HCT116 (cell line): ENCODE measurements at regions not wholly inside any gene's neighbourhood (a gene's known extent, or its start where the extent isn't known, plus 50 kb on each side); places are given as distances from the start of the nearest gene placed in this dataset.

Experiments
- ATAC-seq: fragments of 200-7000 bp; cut with Tn5 transposase; 2 replicates; pipeline ENCODE4 v1.9.1; 2020; ENCODE audit warnings: mild to moderate bottlenecking, moderate library complexity
- BruUV-seq: library from RNA; stranded (reverse); fragments of 400-500 nt; replicated peaks from 2 replicates; lab custom pipeline; 2021; lab: Mats Ljungman, UMichigan
- CTCF ChIA-PET: fragments of 300-600 bp; sonication (Branson Sonifier 250); formaldehyde crosslinking; loops from one replicate; lab custom pipeline; 2021; ENCODE audit warnings: antibody characterized with exemption; lab: Charles Lee
- POLR2A ChIA-PET: fragments of 300-600, 350-600 bp; sonication (Branson Sonifier 250); formaldehyde crosslinking; loops from one replicate; lab custom pipeline; 2021; ENCODE audit warnings: antibody characterized with exemption; lab: Charles Lee
- RAD21 ChIA-PET, 2 experiments: fragments of 300-600 bp; sonication (Branson Sonifier 250); formaldehyde crosslinking; loops; one replicate each; lab custom pipeline; 2023; ENCODE audit warnings: low total read pairs in 2 of 2; ENCODE audit not compliant: uncharacterized antibody in 2 of 2, unreplicated experiment in 2 of 2, low non-redundant PET in 1 of 2; lab: Charles Lee
- DNase-seq: peaks from one replicate; pipeline ENCODE4 v3.0.0-alpha.2; 2010; ENCODE audit warnings: low read depth, low spot score
- H2AFZ ChIP-seq: fragments of 200-600 bp; shearing (Covaris generic), sonication (generic); 2 replicates; pipeline ENCODE4 v1.6.1; 2017; ENCODE audit warnings: low read depth, mixed run types, mixed read lengths, antibody characterized with exemption, low read length; ENCODE audit not compliant: poor library complexity, severe bottlenecking
- H3K27ac ChIP-seq: 2 replicates; pipeline ENCODE4 v1.5.1; 2012; ENCODE audit warnings: low read depth, low read length
- H3K27me3 ChIP-seq: fragments of 200-600 bp; sonication (generic); 2 replicates; pipeline ENCODE4 v1.6.1; 2016; ENCODE audit warnings: mixed run types, low read length, mixed read lengths; ENCODE audit not compliant: insufficient read depth
- H3K36me3 ChIP-seq, 2 experiments: fragments of 200-500 bp in 1 of 2; fragments of 200-600 bp in 1 of 2; sonication (Bioruptor generic) in 1 of 2; sonication (generic) in 1 of 2; 2 replicates each; pipeline versions ENCODE4 v1.5.1 to v1.6.1; 2014 to 2016; ENCODE audit warnings: low read length in 2 of 2, inconsistent platforms in 1 of 2, mixed read lengths in 1 of 2, mixed run types in 1 of 2; ENCODE audit not compliant: insufficient read depth in 2 of 2, control insufficient read depth in 1 of 2
- H3K4me1 ChIP-seq, 2 experiments: fragments of 200-600 bp in 1 of 2; sonication (generic) in 1 of 2; 2 replicates each; pipeline versions ENCODE4 v1.5.1 to v1.6.1; 2012 to 2017; ENCODE audit warnings: low read length in 2 of 2, inconsistent platforms in 1 of 2, mild to moderate bottlenecking in 1 of 2, mixed read lengths in 1 of 2, mixed run types in 1 of 2, moderate library complexity in 1 of 2; ENCODE audit not compliant: insufficient read depth in 2 of 2, control insufficient read depth in 1 of 2
- H3K4me2 ChIP-seq: fragments of 200-600 bp; sonication (generic); 2 replicates; pipeline ENCODE4 v1.6.1; 2017; ENCODE audit warnings: mixed run types, low read length, mixed read lengths
- H3K4me3 ChIP-seq, 2 experiments: fragments of 200-600 bp in 1 of 2; sonication (generic) in 1 of 2; replicated peaks in 1 of 2; 2 replicates each; pipeline ENCODE4 v1.5.1; 2011 to 2016; ENCODE audit warnings: low read length in 2 of 2, control low read depth in 1 of 2, low read depth in 1 of 2, mild to moderate bottlenecking in 1 of 2, mixed read lengths in 1 of 2, mixed run types in 1 of 2
- H3K79me2 ChIP-seq: fragments of 200-600 bp; sonication (generic); 2 replicates; pipeline ENCODE4 v1.6.1; 2017; ENCODE audit warnings: mild to moderate bottlenecking, mixed run types, low read length, moderate library complexity, mixed read lengths; ENCODE audit not compliant: insufficient read depth
- H3K9ac ChIP-seq: fragments of 200-600 bp; sonication (generic); 2 replicates; pipeline ENCODE4 v1.6.1; 2016; ENCODE audit warnings: low read length, mixed read lengths
- H3K9me2 ChIP-seq: fragments of 200-600 bp; sonication (generic), shearing (Covaris generic); 2 replicates; pipeline ENCODE4 v1.6.1; 2017; ENCODE audit warnings: mixed run types, mild to moderate bottlenecking, moderate library complexity; ENCODE audit not compliant: insufficient read depth
- H3K9me3 ChIP-seq, 2 experiments: fragments of 200-500 bp in 1 of 2; fragments of 200-600 bp in 1 of 2; sonication (Bioruptor generic) in 1 of 2; sonication (generic) in 1 of 2; 2 replicates each; pipeline ENCODE4 v1.6.1; 2014 to 2017; ENCODE audit warnings: low read length in 2 of 2, mixed read lengths in 2 of 2, inconsistent platforms in 1 of 2, low read depth in 1 of 2, mild to moderate bottlenecking in 1 of 2, mixed run types in 1 of 2, moderate library complexity in 1 of 2; ENCODE audit not compliant: control insufficient read depth in 1 of 2, insufficient read depth in 1 of 2
- H4K20me1 ChIP-seq: fragments of 200-600 bp; sonication (generic), shearing (Covaris generic); 2 replicates; pipeline ENCODE4 v1.6.1; 2017; ENCODE audit warnings: mixed run types, mild to moderate bottlenecking, moderate library complexity; ENCODE audit not compliant: insufficient read depth
- CBX3 ChIP-seq: IDR thresholded peaks from 2 replicates; pipeline ENCODE4 v1.6.1; 2012; ENCODE audit warnings: low read depth
- EZH2 ChIP-seq: fragments of 200-600 bp; sonication (generic); IDR thresholded peaks from 2 replicates; pipeline ENCODE4 v1.6.1; 2017; ENCODE audit warnings: antibody characterized with exemption, mixed run types
- EZH2phosphoT487 ChIP-seq: fragments of 200-600 bp; IDR thresholded peaks from 2 replicates; pipeline ENCODE4 v1.6.1; 2018; ENCODE audit warnings: antibody characterized with exemption, borderline replicate concordance
- POLR2A ChIP-seq: IDR thresholded peaks from 2 replicates; pipeline ENCODE4 v1.7.0; 2011; ENCODE audit warnings: borderline replicate concordance; ENCODE audit not compliant: insufficient read depth, insufficient read length; ENCODE audit errors: extremely low read depth
- SP1 ChIP-seq: IDR thresholded peaks from 2 replicates; pipeline ENCODE4 v1.6.1; 2012; ENCODE audit warnings: low read depth
- SRF ChIP-seq: IDR thresholded peaks from 2 replicates; pipeline ENCODE4 v1.6.1; 2012; ENCODE audit warnings: low read depth
- ZNF274 ChIP-seq: fragments of 200-500 bp; sonication (Bioruptor generic); IDR thresholded peaks from 2 replicates; pipeline ENCODE4 v1.6.1; 2014; ENCODE audit warnings: mild to moderate bottlenecking, low read depth, low read length, inconsistent platforms
- intact Hi-C: fragments of 100-400 bp; cut with micrococcal nuclease; formaldehyde crosslinking; loops from 2 replicates; pipeline ENCODE4 v1.10.0; 2022
- TF ChIP-seq, protein P1 (sequence below): IDR thresholded peaks from 2 replicates; pipeline ENCODE4 v1.6.1; 2011; ENCODE audit warnings: mild to moderate bottlenecking, low read length, moderate library complexity; ENCODE audit not compliant: insufficient replicate concordance; ENCODE audit errors: extremely low read depth
- TF ChIP-seq, protein P2 (sequence below): IDR thresholded peaks from 2 replicates; pipeline ENCODE4 v1.6.1; 2012; ENCODE audit warnings: low read depth
- TF ChIP-seq, protein P3 (sequence below): IDR thresholded peaks from 2 replicates; pipeline ENCODE4 v1.6.1; 2012
- TF ChIP-seq, protein P4 (sequence below), 3 experiments: fragments of 200-600 bp in 1 of 3; sonication (generic) in 1 of 3; IDR thresholded peaks in 2 of 3; conservative IDR thresholded peaks in 1 of 3; 2 replicates each; pipeline ENCODE4 v1.5.1; 2012 to 2017; ENCODE audit warnings: low read depth in 2 of 3, low read length in 2 of 3, antibody characterized with exemption in 1 of 3, borderline replicate concordance in 1 of 3, control low read depth in 1 of 3, mild to moderate bottlenecking in 1 of 3, mixed read lengths in 1 of 3, mixed run types in 1 of 3, moderate library complexity in 1 of 3; ENCODE audit not compliant: insufficient read depth in 1 of 3
- TF ChIP-seq, protein P5 (sequence below): IDR thresholded peaks from 2 replicates; pipeline ENCODE4 v1.6.1; 2012

DNA sequence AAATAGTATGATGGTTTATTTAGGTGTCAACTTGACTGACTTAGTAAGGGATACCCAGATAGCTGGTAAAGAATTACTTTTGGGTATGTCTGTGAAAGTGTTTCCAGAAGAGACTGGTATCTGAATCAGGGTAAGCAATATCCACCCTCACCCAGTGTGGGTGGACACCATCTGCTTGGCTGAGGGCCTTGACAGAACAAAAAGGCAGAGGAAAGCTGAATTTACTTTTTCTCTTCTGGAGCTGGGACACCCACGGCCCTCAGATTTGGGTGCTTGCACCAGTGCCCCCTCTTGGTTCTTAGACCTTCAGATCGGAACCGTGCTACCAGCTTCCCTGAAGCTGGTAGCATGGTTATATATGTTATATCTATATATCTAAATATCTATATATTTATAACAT, 489.5 kb upstream of the MPDZ start:
- no peaks in the 10 kb centered on the region for H4K20me1 ChIP-seq
- TF ChIP-seq SP1 (no peak), EZH2 (no peak), SRF (no peak), EZH2phosphoT487 (no peak), ZNF274 (no peak), POLR2A (no peak), CBX3 (no peak)
- TF ChIP-seq, protein P1, sequence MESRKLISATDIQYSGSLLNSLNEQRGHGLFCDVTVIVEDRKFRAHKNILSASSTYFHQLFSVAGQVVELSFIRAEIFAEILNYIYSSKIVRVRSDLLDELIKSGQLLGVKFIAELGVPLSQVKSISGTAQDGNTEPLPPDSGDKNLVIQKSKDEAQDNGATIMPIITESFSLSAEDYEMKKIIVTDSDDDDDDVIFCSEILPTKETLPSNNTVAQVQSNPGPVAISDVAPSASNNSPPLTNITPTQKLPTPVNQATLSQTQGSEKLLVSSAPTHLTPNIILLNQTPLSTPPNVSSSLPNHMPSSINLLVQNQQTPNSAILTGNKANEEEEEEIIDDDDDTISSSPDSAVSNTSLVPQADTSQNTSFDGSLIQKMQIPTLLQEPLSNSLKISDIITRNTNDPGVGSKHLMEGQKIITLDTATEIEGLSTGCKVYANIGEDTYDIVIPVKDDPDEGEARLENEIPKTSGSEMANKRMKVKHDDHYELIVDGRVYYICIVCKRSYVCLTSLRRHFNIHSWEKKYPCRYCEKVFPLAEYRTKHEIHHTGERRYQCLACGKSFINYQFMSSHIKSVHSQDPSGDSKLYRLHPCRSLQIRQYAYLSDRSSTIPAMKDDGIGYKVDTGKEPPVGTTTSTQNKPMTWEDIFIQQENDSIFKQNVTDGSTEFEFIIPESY = no peak
- TF ChIP-seq, protein P2, sequence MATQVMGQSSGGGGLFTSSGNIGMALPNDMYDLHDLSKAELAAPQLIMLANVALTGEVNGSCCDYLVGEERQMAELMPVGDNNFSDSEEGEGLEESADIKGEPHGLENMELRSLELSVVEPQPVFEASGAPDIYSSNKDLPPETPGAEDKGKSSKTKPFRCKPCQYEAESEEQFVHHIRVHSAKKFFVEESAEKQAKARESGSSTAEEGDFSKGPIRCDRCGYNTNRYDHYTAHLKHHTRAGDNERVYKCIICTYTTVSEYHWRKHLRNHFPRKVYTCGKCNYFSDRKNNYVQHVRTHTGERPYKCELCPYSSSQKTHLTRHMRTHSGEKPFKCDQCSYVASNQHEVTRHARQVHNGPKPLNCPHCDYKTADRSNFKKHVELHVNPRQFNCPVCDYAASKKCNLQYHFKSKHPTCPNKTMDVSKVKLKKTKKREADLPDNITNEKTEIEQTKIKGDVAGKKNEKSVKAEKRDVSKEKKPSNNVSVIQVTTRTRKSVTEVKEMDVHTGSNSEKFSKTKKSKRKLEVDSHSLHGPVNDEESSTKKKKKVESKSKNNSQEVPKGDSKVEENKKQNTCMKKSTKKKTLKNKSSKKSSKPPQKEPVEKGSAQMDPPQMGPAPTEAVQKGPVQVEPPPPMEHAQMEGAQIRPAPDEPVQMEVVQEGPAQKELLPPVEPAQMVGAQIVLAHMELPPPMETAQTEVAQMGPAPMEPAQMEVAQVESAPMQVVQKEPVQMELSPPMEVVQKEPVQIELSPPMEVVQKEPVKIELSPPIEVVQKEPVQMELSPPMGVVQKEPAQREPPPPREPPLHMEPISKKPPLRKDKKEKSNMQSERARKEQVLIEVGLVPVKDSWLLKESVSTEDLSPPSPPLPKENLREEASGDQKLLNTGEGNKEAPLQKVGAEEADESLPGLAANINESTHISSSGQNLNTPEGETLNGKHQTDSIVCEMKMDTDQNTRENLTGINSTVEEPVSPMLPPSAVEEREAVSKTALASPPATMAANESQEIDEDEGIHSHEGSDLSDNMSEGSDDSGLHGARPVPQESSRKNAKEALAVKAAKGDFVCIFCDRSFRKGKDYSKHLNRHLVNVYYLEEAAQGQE = no peak
- TF ChIP-seq, protein P3, sequence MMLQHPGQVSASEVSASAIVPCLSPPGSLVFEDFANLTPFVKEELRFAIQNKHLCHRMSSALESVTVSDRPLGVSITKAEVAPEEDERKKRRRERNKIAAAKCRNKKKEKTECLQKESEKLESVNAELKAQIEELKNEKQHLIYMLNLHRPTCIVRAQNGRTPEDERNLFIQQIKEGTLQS = no peak
- TF ChIP-seq, protein P4, sequence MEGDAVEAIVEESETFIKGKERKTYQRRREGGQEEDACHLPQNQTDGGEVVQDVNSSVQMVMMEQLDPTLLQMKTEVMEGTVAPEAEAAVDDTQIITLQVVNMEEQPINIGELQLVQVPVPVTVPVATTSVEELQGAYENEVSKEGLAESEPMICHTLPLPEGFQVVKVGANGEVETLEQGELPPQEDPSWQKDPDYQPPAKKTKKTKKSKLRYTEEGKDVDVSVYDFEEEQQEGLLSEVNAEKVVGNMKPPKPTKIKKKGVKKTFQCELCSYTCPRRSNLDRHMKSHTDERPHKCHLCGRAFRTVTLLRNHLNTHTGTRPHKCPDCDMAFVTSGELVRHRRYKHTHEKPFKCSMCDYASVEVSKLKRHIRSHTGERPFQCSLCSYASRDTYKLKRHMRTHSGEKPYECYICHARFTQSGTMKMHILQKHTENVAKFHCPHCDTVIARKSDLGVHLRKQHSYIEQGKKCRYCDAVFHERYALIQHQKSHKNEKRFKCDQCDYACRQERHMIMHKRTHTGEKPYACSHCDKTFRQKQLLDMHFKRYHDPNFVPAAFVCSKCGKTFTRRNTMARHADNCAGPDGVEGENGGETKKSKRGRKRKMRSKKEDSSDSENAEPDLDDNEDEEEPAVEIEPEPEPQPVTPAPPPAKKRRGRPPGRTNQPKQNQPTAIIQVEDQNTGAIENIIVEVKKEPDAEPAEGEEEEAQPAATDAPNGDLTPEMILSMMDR (IDR thresholded peaks at IDR 0.05 in 2 of 3, conservative IDR thresholded peaks at IDR 0.05 in 1 of 3; ENCODE audit: borderline replicate concordance in 1 of 3, insufficient read depth in 1 of 3, low read depth in 2 of 3, low read length in 2 of 3) = no peak
- TF ChIP-seq, protein P5, sequence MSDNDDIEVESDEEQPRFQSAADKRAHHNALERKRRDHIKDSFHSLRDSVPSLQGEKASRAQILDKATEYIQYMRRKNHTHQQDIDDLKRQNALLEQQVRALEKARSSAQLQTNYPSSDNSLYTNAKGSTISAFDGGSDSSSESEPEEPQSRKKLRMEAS = no peak
- TF ChIP-seq, all 23 proteins: peak for 0
- Histone ChIP-seq H3K9me2 (no peaks in the 10 kb centered on the region), H3K36me3 (no peaks in the 10 kb centered on the region), H3K9ac (no peak overlapping the region), H3K4me2 (no peak overlapping the region), H3K9me3 (peaks cover 0 to 6% of the 10 kb centered on the region in 2 experiments; a peak in 1 of 4 replicates), H3K27me3 (no peaks in the 10 kb centered on the region), H3K27ac (no peak overlapping the region), H3K79me2 (no peaks in the 10 kb centered on the region), H3K4me3 (no peak overlapping the region), H3K4me1 (no peaks in the 10 kb centered on the region), H2AFZ (no peak overlapping the region)
- intact Hi-C loops = no loop called here
- no TSS peak for BruUV-seq
- DNase-seq = no peak
- ChIA-PET POLR2A (no interaction called here), RAD21 (no interaction called here), CTCF (no interaction called here)
- ATAC-seq = no peak
